Esophagus muscularis mucosa (tissue), 4 donors: ENCODE measurements at regions not wholly inside any gene's neighbourhood (a gene's known extent, or its start where the extent isn't known, plus 50 kb on each side); places are given as distances from the start of the nearest gene placed in this dataset.

ENCODE experiments used
- DNase-seq: peaks from one replicate; pipeline ENCODE4 v3.0.0-alpha.2; 2017; ENCODE audit errors: extremely low spot score
- H3K27ac ChIP-seq, 4 donors: fragments of 200-600 bp; sonication (generic); replicated peaks in 1 of 4; 1 replicate in 3 of 4; 2 replicates in 1 of 4; pipeline ENCODE4 v1.5.1; 2016 to 2019; ENCODE audit warnings: mild to moderate bottlenecking in 1 of 4
- H3K27me3 ChIP-seq, 4 donors: fragments of 200-600 bp; sonication (generic); one replicate each; pipeline versions ENCODE4 v1.5.1 to v1.6.0; 2016 to 2019
- H3K36me3 ChIP-seq, 4 donors: fragments of 200-600 bp; sonication (generic); one replicate each; pipeline ENCODE4 v1.5.1; 2016 to 2019
- H3K4me1 ChIP-seq, 4 donors: fragments of 200-600 bp; sonication (generic); one replicate each; pipeline ENCODE4 v1.5.1; 2016 to 2019
- H3K4me3 ChIP-seq, 4 donors: fragments of 200-600 bp; sonication (generic); 1 replicate in 2 of 4; 2 replicates in 2 of 4; pipeline ENCODE4 v1.5.1; 2016 to 2019; ENCODE audit warnings: mild to moderate bottlenecking in 4 of 4, moderate library complexity in 1 of 4
- H3K9me3 ChIP-seq, 4 donors: fragments of 200-600 bp; sonication (generic); 1 replicate in 3 of 4; 2 replicates in 1 of 4; pipeline ENCODE4 v1.5.1; 2016 to 2019
- EP300 ChIP-seq: sonication (generic); formaldehyde crosslinking; IDR thresholded peaks from one replicate; pipeline ENCODE4 v1.6.1; 2017; ENCODE audit warnings: antibody characterized with exemption
- POLR2A ChIP-seq: fragments of 450-650 bp; IDR thresholded peaks from one replicate; pipeline ENCODE4 v1.6.1; 2017; ENCODE audit warnings: antibody characterized with exemption, moderate library complexity, mild to moderate bottlenecking, low read depth
- POLR2AphosphoS5 ChIP-seq, 2 donors: sonication (generic); formaldehyde crosslinking; IDR thresholded peaks; one replicate each; pipeline ENCODE4 v1.6.1; 2017; ENCODE audit warnings: antibody characterized with exemption in 2 of 2
- WGBS: methylation state at CpG from one replicate; pipeline ENCODE4 v1.1.5; 2018; 5-methylcytosine and 5-hydroxymethylcytosine counted together
- intact Hi-C: fragments of 100-400 bp; cut with DNase I; formaldehyde crosslinking; loops from one replicate; pipeline ENCODE4 v1.15.1; 2023
- TF ChIP-seq, protein P1 (sequence below), 3 experiments: fragments of 200-600 bp in 2 of 3; fragments of 450-650 bp in 1 of 3; sonication (generic) in 2 of 3; IDR thresholded peaks; one replicate each; pipeline ENCODE4 v1.5.1; 2017 to 2019; ENCODE audit warnings: antibody characterized with exemption in 3 of 3, mild to moderate bottlenecking in 2 of 3, moderate library complexity in 1 of 3

- no peaks in the 10 kb centered on the region for H3K9me3 ChIP-seq
- no peaks in the 10 kb centered on the region for H3K4me1 ChIP-seq
- no peak overlapping the region for H3K27ac ChIP-seq
- no peak for DNase-seq
- H3K36me3 ChIP-seq = no peaks in the 10 kb centered on the region
- TF ChIP-seq POLR2AphosphoS5 (IDR thresholded peaks at IDR 0.05) (no peak), EP300 (no peak), POLR2A (no peak)
- TF ChIP-seq, protein P1, sequence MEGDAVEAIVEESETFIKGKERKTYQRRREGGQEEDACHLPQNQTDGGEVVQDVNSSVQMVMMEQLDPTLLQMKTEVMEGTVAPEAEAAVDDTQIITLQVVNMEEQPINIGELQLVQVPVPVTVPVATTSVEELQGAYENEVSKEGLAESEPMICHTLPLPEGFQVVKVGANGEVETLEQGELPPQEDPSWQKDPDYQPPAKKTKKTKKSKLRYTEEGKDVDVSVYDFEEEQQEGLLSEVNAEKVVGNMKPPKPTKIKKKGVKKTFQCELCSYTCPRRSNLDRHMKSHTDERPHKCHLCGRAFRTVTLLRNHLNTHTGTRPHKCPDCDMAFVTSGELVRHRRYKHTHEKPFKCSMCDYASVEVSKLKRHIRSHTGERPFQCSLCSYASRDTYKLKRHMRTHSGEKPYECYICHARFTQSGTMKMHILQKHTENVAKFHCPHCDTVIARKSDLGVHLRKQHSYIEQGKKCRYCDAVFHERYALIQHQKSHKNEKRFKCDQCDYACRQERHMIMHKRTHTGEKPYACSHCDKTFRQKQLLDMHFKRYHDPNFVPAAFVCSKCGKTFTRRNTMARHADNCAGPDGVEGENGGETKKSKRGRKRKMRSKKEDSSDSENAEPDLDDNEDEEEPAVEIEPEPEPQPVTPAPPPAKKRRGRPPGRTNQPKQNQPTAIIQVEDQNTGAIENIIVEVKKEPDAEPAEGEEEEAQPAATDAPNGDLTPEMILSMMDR (IDR thresholded peaks at IDR 0.05) = no peak
- WGBS = 80% methylated on average over 1 of the region's 1 CpG
- intact Hi-C loops = no loop called here
- peaks cover 0 to 14% (median 0%) of the 10 kb centered on the region in 4 donors for H3K27me3 ChIP-seq
- H3K4me3 ChIP-seq = no peak overlapping the region
Measured at GRCh38 chr16:50944436-50944835, 202.6 kb downstream of the CYLD start.

DNA sequence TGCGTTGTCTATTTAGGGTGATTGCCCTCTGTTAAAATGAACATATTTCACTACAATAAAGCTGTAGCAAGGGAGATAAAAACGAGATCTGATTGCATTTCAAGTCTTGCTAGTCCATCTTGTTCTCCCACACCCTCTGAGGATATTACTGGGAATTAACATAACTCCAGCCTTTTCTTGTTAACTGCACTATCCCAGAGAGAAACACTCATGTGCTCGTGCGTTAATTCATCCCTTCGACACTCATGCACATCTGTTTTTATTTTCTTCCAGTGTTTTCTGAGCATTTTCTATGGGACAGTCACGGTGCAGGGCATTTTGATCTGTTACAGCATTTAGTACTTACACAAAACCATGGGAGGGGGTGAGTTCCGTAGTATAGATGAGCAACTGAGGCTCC lies 202.1 kb downstream of the CYLD start:
- no peak for DNase-seq
- intact Hi-C loops = no loop called here
- TF ChIP-seq, protein P1 (IDR thresholded peaks at IDR 0.05) = no peak
- TF ChIP-seq POLR2A (no peak), EP300 (no peak), POLR2AphosphoS5 (IDR thresholded peaks at IDR 0.05) (no peak)
- WGBS = 69% methylated on average over 7 of the region's 7 CpGs
- Histone ChIP-seq H3K27me3 (peaks cover 0 to 14% (median 0%) of the 10 kb centered on the region in 4 donors), H3K4me1 (no peaks in the 10 kb centered on the region), H3K4me3 (no peak overlapping the region), H3K27ac (no peak overlapping the region), H3K36me3 (no peaks in the 10 kb centered on the region), H3K9me3 (no peaks in the 10 kb centered on the region)

- intact Hi-C loops = no loop called here
- WGBS = 83% methylated on average over 3 of the region's 3 CpGs
Measured at GRCh38 chr16:50942143-50942542, 200.3 kb downstream of the CYLD start.

DNA sequence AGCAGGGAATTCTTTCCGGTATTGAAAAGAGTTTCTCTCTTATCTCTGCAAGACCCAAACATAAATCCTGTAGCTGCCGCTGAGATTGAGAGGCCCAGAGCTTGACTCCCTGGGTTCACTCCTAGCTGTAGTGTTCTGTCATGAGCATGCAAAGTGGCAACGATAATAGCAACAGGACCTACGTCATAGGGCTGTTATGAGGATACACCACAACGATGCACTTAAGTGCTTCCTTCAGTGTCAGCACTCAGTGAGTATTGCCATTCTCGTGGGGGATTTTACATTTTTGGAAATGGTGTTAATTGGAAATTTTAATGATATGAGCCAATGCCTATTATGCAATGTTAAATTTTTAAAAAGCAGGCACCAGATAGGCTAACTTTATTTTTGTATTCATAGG lies 199.8 kb downstream of the CYLD start:
- intact Hi-C loops = no loop called here
- DNase-seq = no peak
- H3K9me3 ChIP-seq = no peaks in the 10 kb centered on the region
- 85% methylated on average over 6 of the region's 6 CpGs for WGBS
- peaks cover 0 to 22% (median 0%) of the 10 kb centered on the region in 4 donors for H3K27me3 ChIP-seq
- no peak for TF ChIP-seq EP300
- no peak overlapping the region for H3K27ac ChIP-seq
- H3K4me1 ChIP-seq = no peaks in the 10 kb centered on the region
- H3K4me3 ChIP-seq = no peak overlapping the region
- no peaks in the 10 kb centered on the region for H3K36me3 ChIP-seq

More at GRCh38 chr16:50942143-50942542, 200.3 kb downstream of the CYLD start:
- DNase-seq = no peak
- no peaks in the 10 kb centered on the region for H3K9me3 ChIP-seq
- TF ChIP-seq POLR2A (no peak), POLR2AphosphoS5 (IDR thresholded peaks at IDR 0.05) (no peak), EP300 (no peak)
- TF ChIP-seq, protein P1 (IDR thresholded peaks at IDR 0.05) = no peak
- no peaks in the 10 kb centered on the region for H3K36me3 ChIP-seq
- no peak overlapping the region for H3K4me3 ChIP-seq
- H3K4me1 ChIP-seq = no peaks in the 10 kb centered on the region
- H3K27ac ChIP-seq = no peak overlapping the region
- peaks cover 0 to 22% (median 0%) of the 10 kb centered on the region in 4 donors for H3K27me3 ChIP-seq

GRCh38 chr16:50940275-50940854 lies 198.5 kb downstream of the CYLD start:
- intact Hi-C loops = no loop called here
- H3K9me3 ChIP-seq = no peaks in the 10 kb centered on the region
- no peaks in the 10 kb centered on the region for H3K4me1 ChIP-seq
- H3K36me3 ChIP-seq = no peaks in the 10 kb centered on the region
- DNase-seq = no peak
- no peak overlapping the region for H3K27ac ChIP-seq
- H3K27me3 ChIP-seq = peaks cover 0 to 25% (median 0%) of the 10 kb centered on the region in 4 donors
- WGBS = no CpG with 5 or more reads among the region's 7 CpGs
- TF ChIP-seq EP300 (no peak), POLR2A (no peak)
- H3K4me3 ChIP-seq = no peak overlapping the region

DNA sequence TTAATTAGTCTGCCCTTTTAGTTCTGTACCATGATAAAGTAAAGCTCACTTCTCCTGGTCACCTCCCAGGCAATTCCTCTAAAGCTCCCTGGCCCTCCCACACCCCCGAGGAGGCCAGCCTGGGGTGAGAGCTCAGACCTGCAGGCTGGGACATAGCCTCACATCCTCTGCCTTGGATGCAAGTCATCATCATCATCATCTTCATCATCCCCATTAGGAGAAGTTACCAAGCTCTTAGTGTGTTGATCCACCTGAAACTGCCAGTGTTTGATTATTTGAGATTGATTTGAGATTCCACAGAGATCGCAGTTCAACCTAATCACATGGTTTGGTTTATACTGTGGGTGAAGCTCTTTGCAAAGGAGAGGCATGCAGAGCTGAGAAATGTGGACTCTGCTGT lies 197.5 kb downstream of the CYLD start:
- DNase-seq = no peak
- no peaks in the 10 kb centered on the region for H3K36me3 ChIP-seq
- intact Hi-C loops = no loop called here
- H3K27me3 ChIP-seq = peaks cover 0 to 30% (median 0%) of the 10 kb centered on the region in 4 donors
- no peak overlapping the region for H3K27ac ChIP-seq
- H3K4me3 ChIP-seq = no peak overlapping the region
- no peaks in the 10 kb centered on the region for H3K4me1 ChIP-seq
- TF ChIP-seq POLR2A (no peak), EP300 (no peak), POLR2AphosphoS5 (IDR thresholded peaks at IDR 0.05) (no peak)
- TF ChIP-seq, protein P1 (IDR thresholded peaks at IDR 0.05) = no peak
- H3K9me3 ChIP-seq = no peaks in the 10 kb centered on the region
- 65% methylated on average over 2 of the region's 2 CpGs for WGBS
